ENCODE measurements at regions not wholly inside any gene's neighbourhood (a gene's known extent, or its start where the extent isn't known, plus 50 kb on each side); places are given as distances from the start of the nearest gene placed in this dataset.

DNA sequence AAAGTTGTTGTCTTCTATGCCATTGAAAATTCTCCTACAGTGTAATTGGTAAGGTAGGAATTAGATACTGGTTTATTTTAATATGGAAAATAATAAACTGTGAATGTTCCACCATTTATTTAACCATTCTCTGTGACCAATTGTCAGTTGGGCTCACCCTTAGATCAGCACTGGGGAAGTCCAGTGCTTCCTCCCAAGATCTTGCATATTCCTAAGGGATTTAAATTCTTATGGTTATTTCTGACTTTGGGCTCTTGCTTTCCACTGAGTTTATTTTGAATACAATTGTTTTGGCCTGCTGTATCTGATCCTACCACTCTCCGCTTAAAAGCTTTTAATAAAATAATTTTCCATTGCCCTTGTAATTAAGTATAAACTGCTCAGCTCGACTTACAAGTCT, 137.4 kb downstream of the OR2K2 start:
- Mint-ChIP-seq H3K36me3 (ENCODE audit: low read depth) (no peaks in the 10 kb centered on the region), H3K27ac (no peak overlapping the region), H3K9me3 (peaks cover 2% of the 10 kb centered on the region), H3K27me3 (ENCODE audit: low read depth, poor library complexity) (no peaks in the 10 kb centered on the region), H3K4me3 (no peak overlapping the region), H3K4me1 (no peaks in the 10 kb centered on the region)
- TF ChIP-seq, protein P1, sequence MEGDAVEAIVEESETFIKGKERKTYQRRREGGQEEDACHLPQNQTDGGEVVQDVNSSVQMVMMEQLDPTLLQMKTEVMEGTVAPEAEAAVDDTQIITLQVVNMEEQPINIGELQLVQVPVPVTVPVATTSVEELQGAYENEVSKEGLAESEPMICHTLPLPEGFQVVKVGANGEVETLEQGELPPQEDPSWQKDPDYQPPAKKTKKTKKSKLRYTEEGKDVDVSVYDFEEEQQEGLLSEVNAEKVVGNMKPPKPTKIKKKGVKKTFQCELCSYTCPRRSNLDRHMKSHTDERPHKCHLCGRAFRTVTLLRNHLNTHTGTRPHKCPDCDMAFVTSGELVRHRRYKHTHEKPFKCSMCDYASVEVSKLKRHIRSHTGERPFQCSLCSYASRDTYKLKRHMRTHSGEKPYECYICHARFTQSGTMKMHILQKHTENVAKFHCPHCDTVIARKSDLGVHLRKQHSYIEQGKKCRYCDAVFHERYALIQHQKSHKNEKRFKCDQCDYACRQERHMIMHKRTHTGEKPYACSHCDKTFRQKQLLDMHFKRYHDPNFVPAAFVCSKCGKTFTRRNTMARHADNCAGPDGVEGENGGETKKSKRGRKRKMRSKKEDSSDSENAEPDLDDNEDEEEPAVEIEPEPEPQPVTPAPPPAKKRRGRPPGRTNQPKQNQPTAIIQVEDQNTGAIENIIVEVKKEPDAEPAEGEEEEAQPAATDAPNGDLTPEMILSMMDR (IDR thresholded peaks at IDR 0.05): no peak
- no peak for DNase-seq

DNA sequence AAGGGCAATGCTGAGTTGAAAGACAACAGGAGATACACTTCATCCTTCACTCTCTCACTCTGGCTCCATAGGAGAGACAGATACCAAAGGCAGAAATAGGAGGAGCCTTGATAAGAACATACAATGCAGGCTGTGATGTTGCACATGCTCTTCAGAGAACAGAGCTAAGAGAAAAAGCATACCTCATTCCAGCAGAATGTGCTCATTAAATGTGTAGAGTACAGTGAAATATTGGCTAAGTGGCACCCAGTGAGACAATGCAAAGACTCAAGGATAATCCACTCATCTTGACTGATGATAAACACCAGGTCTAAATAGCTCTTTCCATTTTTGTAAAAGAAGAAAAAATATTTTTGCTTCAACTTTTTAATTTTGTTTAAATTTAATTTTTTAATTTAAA, 139.7 kb downstream of the OR2K2 start:
- Mint-ChIP-seq H3K27ac (no peak overlapping the region), H3K36me3 (ENCODE audit: low read depth) (no peaks in the 10 kb centered on the region), H3K9me3 (peaks cover under 1% of the 10 kb centered on the region), H3K4me1 (no peaks in the 10 kb centered on the region), H3K4me3 (no peak overlapping the region), H3K27me3 (ENCODE audit: low read depth, poor library complexity) (no peaks in the 10 kb centered on the region)
- TF ChIP-seq, protein P1 (IDR thresholded peaks at IDR 0.05): no peak
- no peak for DNase-seq

DNA sequence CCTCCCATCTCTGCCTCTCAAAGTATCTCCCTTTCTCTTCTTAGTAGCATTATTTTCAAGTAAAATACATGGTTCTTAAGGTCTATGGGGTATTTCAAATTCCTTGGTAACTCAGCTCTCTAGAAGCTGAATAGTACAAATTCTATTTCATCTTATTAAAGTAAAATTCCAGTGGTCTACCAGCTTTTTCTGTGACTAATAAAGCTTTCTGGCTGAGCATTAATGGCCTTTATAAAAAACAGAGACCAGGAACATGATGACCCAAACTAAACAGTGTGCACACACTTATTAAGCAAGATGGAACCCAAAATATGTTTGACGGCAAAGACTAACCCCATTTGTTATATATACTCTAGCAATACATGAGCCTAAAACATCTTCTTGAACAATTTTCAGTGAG, 142.6 kb downstream of the OR2K2 start:
- DNase-seq: no peak
- no peaks in the 10 kb centered on the region for H3K4me1 Mint-ChIP-seq
- peaks cover 18% of the 10 kb centered on the region for H3K9me3 Mint-ChIP-seq
- no peaks in the 10 kb centered on the region for H3K27me3 Mint-ChIP-seq (ENCODE audit: low read depth, poor library complexity)
- TF ChIP-seq, protein P1 (IDR thresholded peaks at IDR 0.05): no peak
- H3K36me3 Mint-ChIP-seq (ENCODE audit: low read depth): no peaks in the 10 kb centered on the region
- H3K27ac Mint-ChIP-seq: no peak overlapping the region
- H3K4me3 Mint-ChIP-seq: no peak overlapping the region

DNA sequence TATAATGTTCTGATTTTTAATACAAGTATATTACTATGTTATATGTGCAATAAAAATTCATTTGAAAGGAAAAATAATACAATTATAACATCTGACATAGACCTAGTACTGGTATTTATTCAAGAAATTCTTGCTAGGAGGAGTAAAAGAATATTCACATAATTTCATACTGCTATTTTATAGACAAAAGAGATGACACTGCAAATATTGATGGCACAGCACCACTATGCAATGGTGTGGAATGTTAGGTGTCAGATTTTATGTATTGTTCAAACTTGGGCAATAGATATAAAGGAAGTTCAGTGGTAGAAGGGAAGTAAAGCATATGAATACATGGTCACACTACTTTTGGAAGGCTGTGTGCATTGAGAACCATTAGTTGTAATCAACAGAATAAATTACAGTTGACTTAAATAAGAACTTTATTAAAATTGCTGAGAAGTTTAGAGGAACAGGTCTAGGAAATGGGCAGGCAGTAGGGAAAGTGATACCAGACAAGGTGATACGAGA, 143.9 kb downstream of the OR2K2 start:
- no peaks in the 10 kb centered on the region for H3K4me1 Mint-ChIP-seq
- H3K27ac Mint-ChIP-seq: no peak overlapping the region
- H3K36me3 Mint-ChIP-seq (ENCODE audit: low read depth): no peaks in the 10 kb centered on the region
- H3K27me3 Mint-ChIP-seq (ENCODE audit: low read depth, poor library complexity): peaks cover 3% of the 10 kb centered on the region
- TF ChIP-seq, protein P1 (IDR thresholded peaks at IDR 0.05): no peak
- no peak overlapping the region for H3K4me3 Mint-ChIP-seq
- DNase-seq: no peak
- peaks cover 18% of the 10 kb centered on the region for H3K9me3 Mint-ChIP-seq

DNA sequence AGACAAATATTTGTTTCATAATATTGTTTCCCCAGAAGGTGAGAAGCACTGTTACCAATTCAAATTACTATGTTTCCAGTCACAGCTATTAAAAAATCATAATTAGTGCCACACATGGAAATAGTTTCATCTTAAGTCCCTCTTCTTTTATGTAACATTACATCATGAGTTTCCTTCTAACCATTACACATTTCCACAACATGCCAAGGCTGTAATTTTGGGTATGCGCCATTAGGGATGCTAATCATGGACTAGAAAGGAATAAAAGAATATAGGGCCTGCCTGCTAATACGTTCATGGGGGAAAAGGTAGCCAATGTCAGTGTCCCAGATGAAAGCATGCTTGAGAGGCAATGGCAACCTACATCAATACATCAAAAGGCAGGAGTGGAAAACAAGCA, 142.5 kb upstream of the LPAR1 start:
- TF ChIP-seq, protein P1 (IDR thresholded peaks at IDR 0.05): no peak
- H3K27me3 Mint-ChIP-seq (ENCODE audit: low read depth, poor library complexity): peaks cover 10% of the 10 kb centered on the region
- H3K4me3 Mint-ChIP-seq: no peak overlapping the region
- no peak for DNase-seq
- no peak overlapping the region for H3K27ac Mint-ChIP-seq
- peaks cover 11% of the 10 kb centered on the region for H3K4me1 Mint-ChIP-seq
- H3K9me3 Mint-ChIP-seq: peaks cover 18% of the 10 kb centered on the region
- H3K36me3 Mint-ChIP-seq (ENCODE audit: low read depth): no peaks in the 10 kb centered on the region

DNA sequence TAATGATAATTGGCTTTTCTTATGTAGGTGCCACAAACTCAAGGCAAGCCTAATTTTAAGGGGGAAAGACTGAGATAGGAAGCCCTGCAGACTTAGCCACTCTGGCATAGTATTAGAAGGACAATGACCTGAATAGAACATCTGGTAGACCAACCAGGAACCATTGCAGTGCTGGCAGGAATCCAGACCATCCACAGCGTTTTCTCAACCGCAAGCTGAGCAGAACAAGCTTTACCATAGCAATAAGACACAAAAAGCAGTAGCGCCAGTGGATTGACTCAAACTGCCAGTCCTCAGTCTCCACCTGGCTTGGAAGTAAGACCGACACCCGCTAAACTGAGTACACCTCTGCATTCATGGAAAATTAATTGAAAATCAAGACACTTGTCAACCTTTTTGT, 141.3 kb upstream of the LPAR1 start:
- Mint-ChIP-seq H3K9me3 (peaks cover 14% of the 10 kb centered on the region), H3K4me3 (no peak overlapping the region), H3K27ac (no peak overlapping the region), H3K27me3 (ENCODE audit: low read depth, poor library complexity) (peaks cover 10% of the 10 kb centered on the region), H3K4me1 (peaks cover 11% of the 10 kb centered on the region), H3K36me3 (ENCODE audit: low read depth) (no peaks in the 10 kb centered on the region)
- no peak for DNase-seq
- TF ChIP-seq, protein P1 (IDR thresholded peaks at IDR 0.05): no peak
